Lower leg skin (tissue), 3 donors: ENCODE measurements at regions not wholly inside any gene's neighbourhood (a gene's known extent, or its start where the extent isn't known, plus 50 kb on each side); places are given as distances from the start of the nearest gene placed in this dataset.

Experiments used
- POLR2A ChIP-seq, 2 donors: fragments of 450-650 bp; IDR thresholded peaks; one replicate each; pipeline ENCODE4 v1.6.1; 2016 to 2017; ENCODE audit warnings: antibody characterized with exemption in 2 of 2, mild to moderate bottlenecking in 1 of 2, moderate library complexity in 1 of 2
- TF ChIP-seq, protein P1 (sequence below), 3 donors: fragments of 450-650 bp; IDR thresholded peaks; one replicate each; pipeline ENCODE4 v1.5.1; 2016; ENCODE audit warnings: antibody characterized with exemption in 3 of 3, mild to moderate bottlenecking in 3 of 3, moderate library complexity in 2 of 3

DNA sequence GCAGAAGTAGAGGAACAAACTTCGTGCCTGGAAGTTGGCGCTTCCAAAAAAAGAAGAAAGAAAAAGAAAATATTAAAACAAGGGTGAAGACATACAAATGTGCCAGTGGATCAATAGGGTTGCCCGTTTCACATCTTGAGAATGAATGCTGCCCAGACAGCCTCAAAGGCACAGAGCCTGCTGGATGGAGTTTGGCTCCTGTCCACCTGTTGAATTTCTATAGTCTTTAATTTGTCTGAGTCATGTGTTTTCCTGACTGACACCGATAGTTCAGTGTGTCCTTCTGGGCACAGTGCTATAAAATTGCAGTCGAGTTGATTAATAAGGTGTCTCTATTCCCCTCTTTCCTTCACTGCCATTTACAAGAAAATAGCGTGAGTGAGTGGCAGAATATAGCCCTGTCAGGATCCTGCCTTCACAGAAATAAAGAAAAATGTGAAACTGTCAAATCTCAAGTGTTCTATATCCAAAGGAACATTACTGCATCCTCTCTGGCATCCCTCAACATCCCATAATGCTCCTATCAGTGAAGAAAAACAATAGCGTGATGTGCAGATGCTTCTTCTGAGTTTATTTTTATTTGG, 471.3 kb upstream of the AUTS2 start:
- TF ChIP-seq, protein P1, sequence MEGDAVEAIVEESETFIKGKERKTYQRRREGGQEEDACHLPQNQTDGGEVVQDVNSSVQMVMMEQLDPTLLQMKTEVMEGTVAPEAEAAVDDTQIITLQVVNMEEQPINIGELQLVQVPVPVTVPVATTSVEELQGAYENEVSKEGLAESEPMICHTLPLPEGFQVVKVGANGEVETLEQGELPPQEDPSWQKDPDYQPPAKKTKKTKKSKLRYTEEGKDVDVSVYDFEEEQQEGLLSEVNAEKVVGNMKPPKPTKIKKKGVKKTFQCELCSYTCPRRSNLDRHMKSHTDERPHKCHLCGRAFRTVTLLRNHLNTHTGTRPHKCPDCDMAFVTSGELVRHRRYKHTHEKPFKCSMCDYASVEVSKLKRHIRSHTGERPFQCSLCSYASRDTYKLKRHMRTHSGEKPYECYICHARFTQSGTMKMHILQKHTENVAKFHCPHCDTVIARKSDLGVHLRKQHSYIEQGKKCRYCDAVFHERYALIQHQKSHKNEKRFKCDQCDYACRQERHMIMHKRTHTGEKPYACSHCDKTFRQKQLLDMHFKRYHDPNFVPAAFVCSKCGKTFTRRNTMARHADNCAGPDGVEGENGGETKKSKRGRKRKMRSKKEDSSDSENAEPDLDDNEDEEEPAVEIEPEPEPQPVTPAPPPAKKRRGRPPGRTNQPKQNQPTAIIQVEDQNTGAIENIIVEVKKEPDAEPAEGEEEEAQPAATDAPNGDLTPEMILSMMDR (IDR thresholded peaks at IDR 0.05), result no peak
- no peak for TF ChIP-seq POLR2A (IDR thresholded peaks at IDR 0.05)
